Gastrocnemius medialis (tissue), 4 donors: ENCODE measurements at regions not wholly inside any gene's neighbourhood (a gene's known extent, or its start where the extent isn't known, plus 50 kb on each side); places are given as distances from the start of the nearest gene placed in this dataset.

Experiments
- ATAC-seq, 2 donors: fragments of 150-250 bp; one replicate each; pipeline ENCODE4 v1.9.1; 2016
- DNase-seq, 2 donors: peaks; one replicate each; pipeline ENCODE4 v3.0.0-alpha.2; 2019
- H3K27ac ChIP-seq, 4 donors: fragments of 200-600 bp; sonication (generic); 1 replicate in 1 of 4; 2 replicates in 3 of 4; pipeline ENCODE4 v1.5.1; 2016 to 2018; ENCODE audit warnings: mild to moderate bottlenecking in 2 of 4, moderate library complexity in 1 of 4
- H3K27me3 ChIP-seq, 3 donors: fragments of 200-600 bp; sonication (generic) in 2 of 3; 1 replicate in 1 of 3; 2 replicates in 2 of 3; pipeline versions ENCODE4 v1.5.1 to v1.6.0; 2016 to 2019; ENCODE audit warnings: mild to moderate bottlenecking in 1 of 3, moderate library complexity in 1 of 3
- H3K36me3 ChIP-seq, 2 donors: fragments of 200-600 bp; sonication (generic) in 1 of 2; one replicate each; pipeline ENCODE4 v1.5.1; 2017 to 2018
- H3K4me1 ChIP-seq, 2 donors: fragments of 200-600 bp; sonication (generic) in 1 of 2; one replicate each; pipeline ENCODE4 v1.5.1; 2016 to 2017; ENCODE audit warnings: mild to moderate bottlenecking in 2 of 2
- H3K4me3 ChIP-seq, 4 donors: fragments of 200-600 bp; sonication (generic) in 3 of 4; 1 replicate in 1 of 4; 2 replicates in 3 of 4; pipeline ENCODE4 v1.5.1; 2016 to 2019; ENCODE audit warnings: mild to moderate bottlenecking in 2 of 4
- H3K9me3 ChIP-seq, 3 donors: fragments of 200-600 bp; sonication (generic) in 2 of 3; 1 replicate in 1 of 3; 2 replicates in 2 of 3; pipeline ENCODE4 v1.5.1; 2016 to 2019
- CTCF ChIP-seq, 5 experiments: fragments of 450-650 bp in 3 of 5; fragments of 200-600 bp in 2 of 5; sonication (generic) in 2 of 5; IDR thresholded peaks in 4 of 5; conservative IDR thresholded peaks in 1 of 5; 1 replicate in 4 of 5; 2 replicates in 1 of 5; pipeline ENCODE4 v1.5.1; 2016 to 2019; ENCODE audit warnings: antibody characterized with exemption in 5 of 5, mild to moderate bottlenecking in 3 of 5, moderate library complexity in 3 of 5
- POLR2A ChIP-seq, 2 donors: fragments of 450-650 bp; IDR thresholded peaks; one replicate each; pipeline ENCODE4 v1.6.1; 2017; ENCODE audit warnings: antibody characterized with exemption in 2 of 2, mild to moderate bottlenecking in 2 of 2, moderate library complexity in 2 of 2
- in situ Hi-C, 4 donors: fragments of 200-750 bp; cut with MboI; loops; one replicate each; pipeline versions ENCODE4 v1.15.0 to v1.8.0; 2017; ENCODE audit warnings: low sequenced_read_pairs in 4 of 4
- intact Hi-C: fragments of 100-400 bp; cut with DNase I; formaldehyde crosslinking; loops from one replicate; pipeline ENCODE4 v1.15.1; 2023; ENCODE audit warnings: low total_unique reads

GRCh38 chr2:146363731-146364130, 1481.1 kb upstream of the ACVR2A start:
- in situ Hi-C loops = no loop called here

GRCh38 chr2:146351689-146352088, 1493.1 kb upstream of the ACVR2A start:
- in situ Hi-C loops = no loop called here
- no peak for TF ChIP-seq POLR2A (IDR thresholded peaks at IDR 0.05)
- TF ChIP-seq CTCF (IDR thresholded peaks at IDR 0.05 in 4 of 5, conservative IDR thresholded peaks at IDR 0.05 in 1 of 5) = no peak

More at GRCh38 chr2:146363731-146364130, 1481.1 kb upstream of the ACVR2A start:
- TF ChIP-seq POLR2A (IDR thresholded peaks at IDR 0.05) = no peak
- no peak for ATAC-seq
- Histone ChIP-seq H3K9me3 (no peaks in the 10 kb centered on the region), H3K27me3 (no peaks in the 10 kb centered on the region), H3K36me3 (no peaks in the 10 kb centered on the region), H3K4me1 (no peaks in the 10 kb centered on the region), H3K4me3 (no peak overlapping the region), H3K27ac (no peak overlapping the region)
- intact Hi-C loops = no loop called here
- no peak for DNase-seq

GRCh38 chr2:146349334-146349733, 1495.5 kb upstream of the ACVR2A start:
- no peak for TF ChIP-seq CTCF (IDR thresholded peaks at IDR 0.05 in 4 of 5, conservative IDR thresholded peaks at IDR 0.05 in 1 of 5)
- no peak for TF ChIP-seq POLR2A (IDR thresholded peaks at IDR 0.05)
- no peak for ATAC-seq
- no peaks in the 10 kb centered on the region for H3K9me3 ChIP-seq
- H3K27ac ChIP-seq = no peak overlapping the region
- H3K4me1 ChIP-seq = no peaks in the 10 kb centered on the region
- DNase-seq = no peak
- intact Hi-C loops = no loop called here
- H3K36me3 ChIP-seq = no peaks in the 10 kb centered on the region
- no peaks in the 10 kb centered on the region for H3K27me3 ChIP-seq
- in situ Hi-C loops = no loop called here
- H3K4me3 ChIP-seq = no peak overlapping the region

More at GRCh38 chr2:146351689-146352088, 1493.1 kb upstream of the ACVR2A start:
- ATAC-seq (no peak), DNase-seq (no peak)
- Histone ChIP-seq H3K4me3 (no peak overlapping the region), H3K27ac (no peak overlapping the region), H3K4me1 (no peaks in the 10 kb centered on the region), H3K36me3 (no peaks in the 10 kb centered on the region), H3K27me3 (no peaks in the 10 kb centered on the region), H3K9me3 (no peaks in the 10 kb centered on the region)
- intact Hi-C loops = no loop called here

GRCh38 chr2:146324951-146325350, 1519.9 kb upstream of the ACVR2A start:
- intact Hi-C loops = no loop called here
- ATAC-seq = no peak
- H3K27ac ChIP-seq = no peak overlapping the region
- no peak for DNase-seq
- no peaks in the 10 kb centered on the region for H3K27me3 ChIP-seq
- in situ Hi-C loops = no loop called here
- H3K9me3 ChIP-seq = no peaks in the 10 kb centered on the region
- H3K4me1 ChIP-seq = no peaks in the 10 kb centered on the region
- no peak for TF ChIP-seq POLR2A (IDR thresholded peaks at IDR 0.05)
- TF ChIP-seq CTCF (IDR thresholded peaks at IDR 0.05 in 4 of 5, conservative IDR thresholded peaks at IDR 0.05 in 1 of 5) = no peak
- no peaks in the 10 kb centered on the region for H3K36me3 ChIP-seq
- H3K4me3 ChIP-seq = no peak overlapping the region

- intact Hi-C loops (no loop called here), in situ Hi-C loops (no loop called here)
- TF ChIP-seq POLR2A (IDR thresholded peaks at IDR 0.05) (no peak), CTCF (IDR thresholded peaks at IDR 0.05 in 4 of 5, conservative IDR thresholded peaks at IDR 0.05 in 1 of 5) (no peak)
- no peak for DNase-seq
- H3K27me3 ChIP-seq = no peaks in the 10 kb centered on the region
- no peaks in the 10 kb centered on the region for H3K4me1 ChIP-seq
- H3K9me3 ChIP-seq = no peaks in the 10 kb centered on the region
- ATAC-seq = no peak
- no peak overlapping the region for H3K4me3 ChIP-seq
- no peak overlapping the region for H3K27ac ChIP-seq
- no peaks in the 10 kb centered on the region for H3K36me3 ChIP-seq
These were observed 1521.3 kb upstream of the ACVR2A start for GRCh38 chr2:146323564-146323963.
